NCI-H2107 treated with DMSO at 0.1 percent for 48 hours (cell line): ENCODE measurements at regions not wholly inside any gene's neighbourhood (a gene's known extent, or its start where the extent isn't known, plus 50 kb on each side); places are given as distances from the start of the nearest gene placed in this dataset.

Experiments used
- DNase-seq: peaks from one replicate; lab custom pipeline; 2025; ENCODE audit not compliant: unreplicated experiment; lab: John Stamatoyannopoulos, UW

DNA sequence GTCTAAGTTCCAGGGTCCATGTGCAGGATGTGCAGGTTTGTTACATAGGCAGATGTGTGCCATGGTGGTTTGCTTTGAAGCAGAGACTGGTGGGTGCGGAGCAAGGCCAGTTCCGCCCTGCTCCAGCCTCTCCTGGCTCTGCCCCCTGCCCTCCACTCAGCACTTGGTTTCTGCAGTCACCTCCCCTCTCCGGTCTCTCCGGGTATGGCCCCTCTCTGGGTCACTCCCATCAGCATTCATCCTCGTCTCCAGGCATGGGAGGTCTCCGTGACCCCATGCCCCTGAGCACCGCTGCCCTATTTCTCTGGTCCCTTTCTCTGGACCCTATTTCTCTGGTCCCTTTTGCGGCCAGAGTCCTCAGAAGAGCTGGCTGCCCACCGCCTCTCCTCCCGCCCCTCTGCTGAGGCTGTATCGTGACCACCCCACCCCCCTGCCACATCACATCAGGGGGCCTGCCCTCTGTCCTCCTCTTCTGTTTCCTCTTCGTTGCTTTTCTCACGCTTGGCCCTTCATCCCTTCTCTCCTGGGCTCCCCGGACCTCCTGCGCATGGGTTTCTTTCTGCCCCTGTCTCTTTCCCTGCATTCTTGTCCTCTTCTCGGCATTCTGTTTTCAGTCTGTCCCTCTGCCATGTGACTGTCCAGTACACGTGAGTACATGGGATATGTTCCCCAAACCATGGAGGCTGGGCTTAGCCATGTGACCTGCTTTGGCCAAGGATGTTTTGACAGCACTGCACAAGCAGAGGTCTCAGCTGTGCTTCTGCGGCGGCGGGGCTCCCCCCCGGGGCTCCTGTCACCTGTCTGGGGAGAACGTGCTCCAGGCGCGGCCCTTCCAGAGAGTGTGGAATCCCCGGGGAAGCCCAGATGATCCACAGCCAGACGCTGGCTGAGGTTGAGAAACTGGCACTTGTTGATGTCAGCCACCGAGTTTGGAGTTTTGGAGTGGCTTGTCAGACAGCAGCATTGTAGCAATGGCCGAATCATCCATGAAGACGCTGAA, 54.4 kb upstream of the C1orf174 start:
- DNase-seq: peak; percentile 20

DNA sequence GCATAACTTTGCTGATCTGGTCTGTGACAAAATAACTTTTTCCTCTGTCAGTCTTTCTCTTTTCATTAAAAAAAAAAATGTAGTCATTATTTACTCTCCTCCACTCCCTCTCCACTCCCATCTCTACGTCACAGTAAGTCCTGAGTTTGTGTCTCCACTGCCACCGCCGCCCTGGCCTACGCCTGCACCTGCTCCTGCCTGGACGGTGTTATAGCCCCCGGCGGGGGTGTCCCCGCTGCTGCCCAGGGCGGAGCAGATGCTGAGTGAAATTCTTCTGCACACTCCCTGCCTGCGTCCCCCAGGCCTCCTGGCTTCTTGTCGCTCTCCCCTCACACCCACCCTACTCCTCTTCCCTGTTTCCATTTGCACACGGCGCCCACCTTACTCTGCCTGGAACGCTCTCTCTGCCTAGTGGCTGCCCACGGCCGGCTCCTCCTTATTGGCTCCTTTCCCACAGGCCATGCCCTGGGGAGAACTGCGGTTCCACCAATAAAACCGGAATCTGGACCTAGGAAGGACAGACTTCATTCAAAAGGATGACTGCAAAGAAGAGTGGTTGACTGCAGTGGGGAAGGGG, 55.2 kb upstream of the C1orf174 start:
- no peak for DNase-seq

DNA sequence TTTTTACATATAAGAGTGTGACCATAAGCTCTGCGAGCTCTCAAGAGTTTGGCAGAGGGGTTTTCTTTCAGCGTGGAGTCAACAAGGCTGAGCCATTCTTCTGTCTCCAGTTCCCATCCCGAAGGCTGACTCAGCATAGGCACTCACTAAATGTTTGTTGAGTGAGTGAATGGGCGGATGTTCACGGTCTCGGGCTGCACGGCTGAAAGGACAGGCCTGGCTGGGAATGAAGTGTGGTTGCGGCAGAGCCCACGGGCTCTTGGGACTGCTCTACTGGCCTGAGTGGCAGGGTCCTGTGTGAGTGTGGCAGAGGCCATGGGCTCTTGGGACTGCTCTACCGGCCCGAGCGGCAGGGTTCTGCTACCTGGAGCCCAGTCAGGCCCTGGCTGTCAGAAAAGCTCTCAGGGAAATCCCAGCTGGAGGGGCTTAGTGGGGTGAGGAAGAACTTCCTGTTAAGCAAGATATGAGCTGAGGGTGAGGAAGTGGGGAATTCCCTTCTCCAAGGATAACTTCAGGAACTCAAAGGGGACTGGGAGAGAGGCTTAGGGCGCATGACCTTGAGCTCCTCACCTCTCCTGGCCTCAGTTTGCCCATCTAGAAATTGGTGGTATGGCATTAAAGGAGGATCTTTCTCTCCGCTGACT, 56.6 kb upstream of the C1orf174 start:
- DNase-seq: no peak

DNA sequence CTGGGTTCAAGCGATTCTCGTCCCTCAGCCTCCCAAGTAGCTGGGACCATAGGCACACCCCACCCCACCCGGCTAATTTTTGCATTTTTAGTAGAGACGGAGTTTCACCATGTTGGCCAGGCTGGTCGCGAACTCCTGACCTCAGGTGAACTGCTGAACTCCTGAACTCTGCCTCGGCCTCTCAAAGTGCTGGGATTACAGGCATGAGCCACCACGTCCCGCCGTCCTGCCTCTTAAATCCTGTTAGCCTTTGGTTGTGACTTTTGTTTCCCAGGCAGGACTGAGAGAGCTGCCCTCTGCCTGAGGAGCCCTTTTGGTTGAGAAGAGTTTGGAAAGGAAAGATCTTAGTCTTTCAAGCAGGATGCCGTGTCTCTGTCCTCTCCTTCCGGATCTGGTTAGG, 59.3 kb upstream of the C1orf174 start:
- DNase-seq: no peak

DNA sequence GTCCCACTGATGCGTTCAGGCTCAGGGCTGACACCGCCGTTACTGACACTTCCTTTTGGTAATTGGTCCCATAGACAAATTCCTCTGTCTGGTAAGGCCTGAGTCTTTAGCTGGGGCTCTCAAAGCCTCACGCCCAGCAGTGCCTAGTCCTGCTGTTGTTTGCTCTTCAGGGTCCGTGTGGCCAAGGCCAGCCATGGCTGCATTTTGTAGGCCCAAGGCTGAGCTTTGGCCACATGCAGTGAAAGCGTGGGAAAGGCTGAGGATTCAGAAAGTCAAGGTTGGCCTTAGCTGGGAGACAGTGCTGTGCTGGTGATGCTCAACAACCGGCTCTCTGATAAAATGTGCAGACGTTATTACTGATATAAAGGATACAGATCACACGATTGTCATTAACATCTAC, 63.5 kb upstream of the C1orf174 start:
- no peak for DNase-seq

DNA sequence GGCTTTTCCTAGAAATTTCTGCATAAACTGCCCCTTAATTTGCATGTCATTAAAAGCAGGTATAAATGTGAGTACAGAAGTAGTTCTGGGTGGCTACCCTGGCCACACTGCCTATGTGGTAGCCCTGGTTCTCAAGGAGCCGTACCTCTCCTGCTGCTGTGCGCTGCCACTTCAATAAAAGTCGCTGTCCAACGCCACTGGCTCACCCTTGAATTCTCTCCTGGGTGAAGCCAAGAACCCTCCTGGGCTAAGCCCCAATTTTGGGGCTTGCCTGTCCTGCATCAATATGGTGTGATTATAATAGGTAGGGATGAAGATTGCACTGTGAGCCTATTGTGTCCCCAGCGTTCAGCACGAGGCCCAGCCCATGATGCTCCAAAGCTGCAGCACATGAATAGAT, 65.6 kb upstream of the C1orf174 start:
- DNase-seq: no peak

DNA sequence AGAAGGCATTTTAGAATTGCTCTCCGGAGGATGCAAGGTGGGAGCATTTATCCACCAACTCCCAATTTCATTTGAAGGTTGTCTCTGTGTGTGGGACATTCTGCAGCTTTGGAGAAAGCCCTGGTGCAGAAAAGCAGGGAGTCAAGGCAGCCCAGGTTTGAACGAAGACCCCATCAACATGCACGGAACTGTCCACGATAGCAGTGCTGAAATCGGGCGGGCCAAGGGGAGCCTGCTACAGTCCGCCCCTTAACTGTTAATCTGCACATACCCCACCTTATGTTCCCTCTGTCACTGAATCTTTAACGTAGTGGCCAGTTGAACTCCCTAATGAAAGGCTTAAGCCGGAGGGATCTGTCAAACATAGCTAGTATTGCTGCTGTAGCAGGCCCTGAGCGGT, 68.8 kb upstream of the C1orf174 start:
- no peak for DNase-seq

DNA sequence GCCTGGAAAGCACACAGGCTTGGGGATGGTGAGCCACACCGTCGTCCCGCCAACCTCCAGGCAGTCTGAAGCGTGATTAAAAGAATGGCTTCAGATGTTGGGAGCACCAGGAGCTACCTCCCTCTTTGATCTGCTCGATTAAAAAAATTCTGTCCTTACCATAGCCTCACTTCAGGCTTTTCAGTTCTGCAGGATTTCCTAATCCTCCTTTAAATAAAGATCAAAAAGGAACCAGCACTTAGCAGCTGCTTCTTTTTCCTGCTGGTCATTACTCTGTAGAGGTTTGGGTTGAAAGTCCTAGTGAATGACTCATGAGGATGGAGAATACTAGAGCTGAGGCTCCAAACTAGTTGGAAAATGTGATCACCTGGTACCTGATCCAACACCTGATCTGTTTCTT, 71.9 kb upstream of the C1orf174 start:
- DNase-seq: no peak

DNA sequence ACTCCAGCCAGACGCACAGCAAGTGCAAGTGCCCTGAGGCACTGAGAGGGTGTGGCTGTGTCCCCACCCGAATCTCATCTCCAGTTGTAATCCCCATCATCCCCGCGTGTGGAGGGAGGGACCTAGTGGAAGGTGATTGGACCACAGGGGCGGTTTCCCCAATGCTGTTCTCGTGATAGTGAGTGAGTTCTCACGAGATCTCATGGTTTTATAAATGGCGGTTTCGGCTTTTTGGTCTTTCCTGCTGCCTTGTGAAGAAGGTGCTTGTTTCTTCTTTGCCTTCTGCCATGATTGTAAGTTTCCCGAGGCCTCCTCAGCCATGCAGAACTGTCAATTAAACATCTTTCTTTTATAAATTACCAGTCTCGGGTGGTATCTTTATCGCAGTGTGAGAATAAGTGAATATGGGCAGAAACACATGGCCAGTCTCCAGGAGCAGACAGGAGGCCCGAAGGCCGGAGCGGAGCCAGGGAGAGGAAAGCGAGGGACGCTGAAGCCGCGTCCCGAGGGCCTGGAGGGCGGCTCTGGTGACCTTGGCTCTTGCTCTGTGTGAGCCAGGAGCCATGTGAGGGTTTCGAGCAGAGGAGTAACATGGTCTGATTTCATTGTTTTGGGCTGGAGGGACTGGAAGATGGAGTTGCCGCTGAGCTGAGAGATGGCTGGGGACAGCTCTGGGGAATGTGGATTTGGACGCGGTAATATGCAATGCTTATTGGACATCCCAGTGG, 76.0 kb upstream of the C1orf174 start:
- no peak for DNase-seq

DNA sequence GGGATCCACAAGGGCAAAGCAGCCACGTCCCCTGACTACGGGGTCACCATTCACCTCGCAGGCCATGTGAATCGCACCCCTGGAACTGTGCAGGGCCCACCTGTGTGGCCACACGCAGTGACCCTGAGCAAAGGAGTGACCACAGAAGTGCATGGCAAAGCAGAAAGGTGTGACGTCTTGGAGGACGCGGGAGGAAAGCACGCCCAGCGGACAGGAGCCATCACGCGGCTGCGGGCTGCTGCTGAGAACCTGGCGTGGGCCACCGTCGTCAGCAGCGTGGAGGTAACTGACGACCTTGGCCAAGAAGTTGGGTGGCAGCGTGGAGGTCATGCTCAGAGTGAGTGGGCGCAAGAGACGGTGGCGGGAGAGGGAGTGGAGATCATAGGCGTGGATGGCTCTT, 76.7 kb upstream of the C1orf174 start:
- DNase-seq: no peak

DNA sequence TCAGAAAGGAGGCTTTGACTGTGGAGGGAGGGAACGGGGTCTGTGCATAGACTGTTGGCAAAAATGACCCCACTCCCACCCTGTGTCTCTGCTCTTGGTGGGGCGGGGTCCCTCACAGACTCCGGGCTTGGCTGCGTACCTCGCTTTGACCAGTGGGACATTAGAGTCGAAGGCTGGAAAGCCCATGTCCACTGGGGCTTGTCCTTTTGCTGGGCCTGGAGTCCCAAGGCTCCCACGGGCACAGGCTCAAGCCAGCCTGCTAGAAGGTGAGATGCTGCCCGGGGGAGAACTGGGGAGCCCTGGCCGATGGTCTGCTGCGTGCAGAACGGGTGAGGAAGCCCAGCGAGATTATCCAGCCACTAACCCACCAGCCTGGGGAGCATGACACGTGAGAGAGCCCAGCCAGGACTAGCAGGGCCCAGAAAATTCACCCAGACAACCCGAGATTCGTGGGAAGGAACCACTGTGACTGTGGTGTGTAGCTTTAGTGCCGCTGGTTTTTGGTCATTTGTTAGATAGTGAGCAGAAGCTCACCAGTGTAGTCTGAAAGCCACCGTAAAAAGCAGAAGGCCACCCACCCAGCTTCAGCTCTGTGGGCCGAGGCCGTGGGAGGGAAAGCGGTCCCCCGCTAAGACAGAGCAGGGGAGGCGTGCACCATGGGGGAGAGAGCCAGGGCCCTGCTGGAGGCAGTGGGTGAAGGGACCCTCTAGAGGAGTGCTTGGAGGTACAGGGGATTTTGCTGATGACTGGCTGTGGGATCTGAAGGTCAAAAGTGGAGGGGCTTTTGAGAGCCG, 78.3 kb upstream of the C1orf174 start:
- DNase-seq: no peak

DNA sequence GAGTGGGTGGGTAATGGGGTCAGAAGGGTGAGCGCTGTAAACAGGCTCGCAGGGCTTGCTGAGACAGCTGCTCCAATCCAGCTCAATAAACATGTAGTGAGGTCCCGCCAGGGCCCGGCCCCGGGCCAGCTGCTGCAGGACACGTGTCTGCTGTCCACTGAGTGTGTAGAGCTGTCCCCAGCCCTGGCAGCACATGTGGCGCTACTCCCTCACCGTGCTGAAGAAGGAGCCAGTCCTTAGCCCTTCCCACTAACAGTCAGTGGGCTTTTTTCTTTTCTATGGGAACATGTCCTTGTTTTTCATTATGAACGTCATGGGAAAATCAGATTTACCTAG, 78.9 kb upstream of the C1orf174 start:
- no peak for DNase-seq

DNA sequence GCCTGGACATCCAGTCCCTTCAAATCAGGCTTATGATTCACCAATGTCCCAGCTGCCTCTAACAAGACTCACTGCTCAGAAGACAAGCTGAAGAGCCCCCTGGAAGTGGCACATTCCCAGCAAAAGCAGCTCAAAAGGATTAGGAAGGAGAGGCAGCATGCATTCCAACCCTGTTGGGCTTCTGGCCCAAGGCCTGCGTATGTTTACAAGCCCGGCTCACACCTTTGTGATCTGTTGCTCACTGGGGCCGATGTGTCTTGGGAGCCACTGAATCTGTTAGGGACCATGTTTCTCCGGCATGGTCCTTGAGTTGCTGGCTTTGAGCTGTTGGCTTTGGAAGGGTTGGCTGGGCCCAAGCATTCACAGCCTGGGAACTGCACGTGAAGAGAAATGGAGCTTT, 81.2 kb upstream of the C1orf174 start:
- no peak for DNase-seq

DNA sequence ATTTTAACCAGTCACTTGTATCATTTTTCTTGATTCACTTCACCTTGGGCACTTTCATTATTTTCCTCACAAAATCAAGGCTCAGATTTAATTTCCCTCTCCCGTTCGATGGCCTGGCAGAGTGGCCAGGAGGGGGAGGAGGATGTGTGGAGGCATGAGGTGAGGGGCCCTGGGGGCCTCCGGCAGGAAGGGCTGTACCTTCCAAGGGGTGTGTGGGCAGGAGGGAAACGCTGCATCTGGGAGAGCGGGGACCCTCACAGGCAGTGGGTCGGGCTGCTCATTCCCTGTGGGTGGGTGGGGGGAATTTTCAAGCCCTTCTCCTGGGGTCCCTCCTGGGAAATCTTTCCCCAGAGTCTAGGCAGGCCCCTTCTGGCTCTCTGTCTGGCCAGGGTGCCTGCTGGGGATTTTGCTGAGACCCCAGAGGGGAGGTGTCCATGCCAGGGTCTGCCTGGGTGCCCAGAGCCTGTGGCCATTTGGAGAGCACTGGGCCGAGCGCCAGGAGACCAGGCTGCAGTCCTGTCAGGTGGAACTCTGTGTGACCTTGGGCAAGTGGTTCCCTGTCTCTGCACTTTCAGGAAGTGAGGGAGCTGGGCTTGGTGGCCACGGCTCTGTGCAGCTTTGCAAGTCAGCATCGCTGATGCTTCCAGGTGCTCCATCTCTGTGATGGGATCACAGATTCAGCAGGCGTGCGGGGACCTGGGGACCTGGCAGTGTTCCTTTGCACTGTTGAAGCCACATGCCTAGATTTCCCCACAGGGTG, 81.9 kb upstream of the C1orf174 start:
- no peak for DNase-seq

DNA sequence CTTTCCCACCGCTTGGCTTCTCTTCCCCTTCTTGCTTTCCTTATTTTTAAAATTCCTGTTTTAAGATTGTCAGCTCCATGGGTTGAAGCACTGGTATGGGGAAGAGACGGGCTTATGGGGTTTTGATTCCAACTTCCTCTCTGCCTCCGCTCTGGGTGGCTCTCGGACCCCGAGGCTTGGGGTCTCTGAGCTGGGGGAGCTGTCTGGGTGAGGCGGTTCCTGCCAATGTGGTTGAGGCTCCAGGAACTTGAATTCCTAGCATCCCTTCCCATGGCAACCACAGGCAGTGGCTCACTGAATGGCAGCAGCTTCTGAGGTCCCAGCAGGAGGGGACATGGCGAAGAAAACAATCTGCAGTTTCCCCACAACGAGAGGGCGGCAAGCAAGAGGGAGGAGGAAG, 83.1 kb upstream of the C1orf174 start:
- no peak for DNase-seq

DNA sequence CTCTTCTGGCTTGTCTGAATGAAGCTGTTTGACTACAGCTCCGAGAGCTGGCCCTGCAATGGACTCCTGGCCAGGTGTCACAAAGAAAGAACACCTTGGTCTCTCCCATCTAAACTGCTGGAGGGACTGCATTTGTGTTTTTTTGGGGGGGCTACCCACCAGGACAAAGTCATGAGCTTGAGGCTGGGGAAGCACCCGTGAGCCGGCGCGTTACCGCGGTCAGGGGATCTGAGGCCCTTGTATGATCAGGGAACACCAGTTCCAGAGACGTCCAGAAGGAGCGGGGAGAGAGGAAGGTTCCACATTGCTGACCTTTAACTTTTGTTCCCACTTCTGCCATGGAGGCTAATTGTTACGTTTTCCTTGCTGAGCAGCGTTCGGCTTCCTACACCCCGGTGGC, 84.5 kb upstream of the C1orf174 start:
- DNase-seq: no peak

DNA sequence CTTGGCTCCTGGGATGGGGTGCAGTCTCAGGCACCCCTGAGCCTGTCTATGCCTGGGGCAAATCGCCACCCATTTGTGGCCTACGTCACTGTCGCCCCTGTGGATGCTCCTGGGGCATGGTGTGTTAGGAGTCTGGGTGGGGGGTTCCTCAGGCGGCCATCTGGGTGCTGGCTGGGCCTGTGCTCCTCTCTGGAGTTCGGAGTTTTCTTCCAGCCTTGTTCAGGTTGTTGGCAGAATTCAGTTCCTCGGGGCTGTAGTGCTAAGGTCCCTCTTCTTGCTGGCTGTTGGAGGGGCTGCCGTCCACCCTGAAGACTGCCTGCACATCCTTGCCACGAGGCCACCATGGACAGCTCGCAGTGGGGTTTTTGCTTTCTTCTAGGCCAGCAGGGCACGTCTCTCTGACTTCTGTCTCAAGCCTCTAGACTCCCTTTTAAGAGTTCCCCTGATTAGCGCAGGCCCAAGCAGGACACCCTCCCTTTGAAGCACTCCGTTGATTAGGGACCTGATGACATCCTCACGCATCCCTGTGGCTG, 86.7 kb upstream of the C1orf174 start:
- no peak for DNase-seq

DNA sequence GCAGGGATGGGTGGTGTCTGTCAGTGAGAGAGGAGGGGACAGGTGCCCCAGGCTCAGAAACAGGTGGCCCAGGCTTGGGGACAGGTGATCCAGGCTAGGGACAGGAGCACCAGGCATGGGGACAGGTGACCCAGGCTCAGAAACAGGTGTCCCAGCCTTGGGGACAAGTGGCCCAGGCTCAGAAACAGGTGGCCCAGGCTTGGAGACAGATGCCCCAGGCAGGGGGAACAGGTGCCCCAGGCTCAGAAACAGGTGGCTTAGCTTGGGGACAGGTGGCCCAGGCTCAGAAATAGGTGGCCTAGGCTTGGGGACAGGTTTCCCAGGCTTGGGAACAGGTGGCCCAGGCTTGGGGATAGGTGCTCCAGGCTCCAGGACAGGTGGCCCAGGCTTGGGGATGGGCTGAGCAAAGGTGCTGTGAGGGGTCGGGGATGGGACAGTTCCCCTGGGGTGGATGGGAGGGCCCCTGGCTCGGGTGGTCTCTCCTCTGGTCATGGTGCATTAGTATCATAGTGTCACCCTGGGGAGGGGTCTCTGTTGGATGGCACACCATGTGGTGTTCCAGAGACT, 87.7 kb upstream of the C1orf174 start:
- DNase-seq: no peak

DNA sequence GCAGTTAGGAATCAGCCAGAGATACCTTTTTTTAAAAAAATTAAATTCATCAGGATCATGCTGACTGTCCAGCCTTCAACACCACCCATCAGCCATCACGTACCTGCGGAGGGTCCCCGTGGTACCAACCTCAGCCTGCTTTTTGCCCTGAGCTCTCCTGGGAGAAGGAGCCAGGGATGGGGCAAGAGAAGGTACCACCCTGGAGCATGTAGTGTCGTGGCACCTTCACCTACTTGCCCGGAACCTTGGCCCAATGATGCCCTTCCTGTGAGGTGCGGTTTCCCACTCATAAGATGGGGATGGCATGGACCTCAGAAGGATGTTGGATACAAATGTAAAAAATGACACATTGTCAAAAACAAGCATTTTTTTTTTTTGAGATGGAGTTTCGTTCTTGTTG, 88.4 kb upstream of the C1orf174 start:
- DNase-seq: no peak
